NCI-H2171 treated with DMSO at 0.1 percent for 48 hours (cell line): ENCODE measurements at regions not wholly inside any gene's neighbourhood (a gene's known extent, or its start where the extent isn't known, plus 50 kb on each side); places are given as distances from the start of the nearest gene placed in this dataset.
"Not testable (repeated sequence)": the region's sequence is repeated elsewhere in the genome, so short reads cannot be mapped to it uniquely, and the experiment has no call there.

Experiments used
- DNase-seq: peaks from one replicate; lab custom pipeline; 2025; lab: John Stamatoyannopoulos, UW

GRCh38 chr2:235402422-235402821, 91.4 kb upstream of the AGAP1 start:
- no peak for DNase-seq

DNA sequence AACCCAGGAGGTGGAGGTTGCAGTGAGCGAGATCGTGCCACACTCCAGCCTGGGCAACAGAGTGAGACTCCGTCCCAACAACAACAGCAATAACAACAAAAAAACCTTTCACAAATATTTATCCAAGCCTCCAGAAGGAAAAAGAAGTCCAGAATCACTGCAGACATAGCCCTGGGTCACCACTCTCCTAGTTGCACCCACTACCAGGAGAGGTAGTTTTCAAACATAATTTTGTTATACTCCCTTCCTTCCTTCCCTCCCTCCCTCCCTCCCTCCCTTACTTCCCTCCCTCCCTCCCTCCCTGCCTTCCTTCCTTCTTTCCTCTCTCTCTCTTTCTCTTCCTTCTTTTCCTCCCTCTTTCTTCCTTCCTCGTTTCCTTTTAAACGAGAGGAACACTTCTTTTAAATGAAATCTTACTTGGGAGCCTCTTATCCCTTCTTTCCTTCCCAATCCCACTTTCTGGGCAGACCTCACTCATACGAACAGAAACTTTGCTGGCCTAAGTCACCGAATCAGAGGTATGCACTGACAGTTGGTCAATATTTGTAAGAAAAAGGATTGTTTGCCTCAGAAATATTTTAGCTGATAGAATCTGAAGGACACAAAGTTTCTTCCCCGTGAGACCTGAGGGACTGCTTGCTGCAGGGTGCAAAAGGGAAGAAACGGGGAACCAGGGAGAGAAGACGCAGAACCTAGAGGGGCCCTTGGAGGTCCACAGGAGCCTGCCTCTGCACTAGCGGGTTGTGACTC, 88.1 kb upstream of the AGAP1 start:
- DNase-seq = no peak

GRCh38 chr2:235406430-235406829, 87.4 kb upstream of the AGAP1 start:
- DNase-seq = no peak

DNA sequence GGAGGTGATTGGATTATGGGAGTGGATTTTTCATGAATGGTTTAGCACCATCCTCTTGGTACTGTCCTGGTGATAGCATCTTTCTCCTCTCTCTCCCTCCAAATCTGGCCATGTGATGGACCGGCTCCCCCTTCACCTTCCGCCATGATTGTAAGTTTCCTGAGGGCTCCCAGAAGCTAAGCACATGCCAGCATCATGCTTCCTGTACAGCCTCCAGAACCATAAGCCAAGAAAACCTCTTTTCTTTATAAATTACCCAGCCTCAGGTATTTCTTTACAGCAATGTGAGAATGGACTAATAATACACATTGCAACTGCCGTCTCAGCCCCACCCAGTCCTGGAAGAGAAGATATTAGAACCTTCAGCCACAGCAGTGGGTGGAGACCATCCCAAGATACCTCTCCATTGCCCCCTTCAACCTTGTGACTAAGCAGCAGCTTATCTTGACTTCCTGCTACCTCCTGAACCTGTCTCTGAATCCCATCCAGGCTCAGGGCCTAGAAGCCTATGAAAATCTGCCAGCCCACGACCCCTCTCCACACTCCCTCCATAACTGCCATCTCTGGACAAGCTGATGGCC, 81.8 kb upstream of the AGAP1 start:
- DNase-seq = no peak

GRCh38 chr2:235413064-235413463, 80.8 kb upstream of the AGAP1 start:
- no peak for DNase-seq

DNA sequence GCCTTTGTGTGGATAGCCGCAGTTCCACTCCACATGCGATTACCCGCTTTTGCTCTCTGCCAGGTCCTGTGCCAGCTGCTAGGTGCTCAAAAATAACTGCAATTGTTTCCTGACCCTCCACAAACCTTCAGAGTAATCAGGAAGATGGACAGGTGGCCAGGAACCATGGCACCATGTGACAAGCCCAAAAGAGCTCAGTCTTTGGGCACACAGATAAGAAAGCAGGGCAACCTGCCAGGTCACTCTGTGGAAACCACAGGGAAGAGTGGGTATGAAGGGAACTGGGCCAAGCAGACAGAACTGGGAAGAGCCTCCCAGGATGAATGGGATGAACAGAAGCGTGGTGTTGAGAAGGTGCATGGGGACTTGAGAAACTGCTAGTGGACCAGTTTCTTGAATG, 79.4 kb upstream of the AGAP1 start:
- DNase-seq = no peak

DNA sequence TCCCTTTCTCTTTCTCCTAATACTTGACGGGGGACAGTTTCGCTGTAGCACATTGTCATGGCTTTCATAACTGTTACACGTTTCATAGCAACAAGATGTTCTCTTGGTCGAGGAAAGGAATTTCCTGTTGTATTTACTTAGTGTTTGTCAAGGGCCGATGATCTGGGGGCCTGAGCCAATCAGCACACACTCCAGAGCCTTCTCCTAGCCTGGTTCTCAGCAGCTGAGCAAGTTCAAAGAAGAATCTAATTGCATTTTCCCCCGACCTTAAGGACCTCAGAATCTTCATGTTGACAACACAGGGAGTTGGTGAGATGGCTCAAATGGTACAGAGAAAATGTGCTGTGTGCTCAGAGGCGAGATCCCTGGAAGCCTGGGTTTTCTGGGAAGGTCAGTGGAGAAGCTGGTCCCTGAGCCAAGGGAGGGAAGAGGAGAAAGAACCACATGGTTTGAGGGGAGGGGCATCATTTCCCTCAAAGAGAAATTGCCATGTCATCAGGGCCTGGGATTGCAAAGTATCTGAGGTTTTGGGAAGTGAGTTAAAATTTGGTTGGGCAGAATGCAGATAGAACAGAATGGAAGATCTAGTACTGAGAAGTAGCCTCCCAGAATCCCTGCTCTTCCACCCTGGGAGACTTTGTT, 76.9 kb upstream of the AGAP1 start:
- DNase-seq = no peak

GRCh38 chr2:235418918-235419317, 74.9 kb upstream of the AGAP1 start:
- peak; percentile 31 for DNase-seq

GRCh38 chr2:235419996-235420395, 73.8 kb upstream of the AGAP1 start:
- DNase-seq = no peak

- DNase-seq = no peak
Observed at GRCh38 chr2:235421618-235422017, 72.2 kb upstream of the AGAP1 start.

GRCh38 chr2:235430366-235431083, 63.3 kb upstream of the AGAP1 start:
- DNase-seq = no peak

DNA sequence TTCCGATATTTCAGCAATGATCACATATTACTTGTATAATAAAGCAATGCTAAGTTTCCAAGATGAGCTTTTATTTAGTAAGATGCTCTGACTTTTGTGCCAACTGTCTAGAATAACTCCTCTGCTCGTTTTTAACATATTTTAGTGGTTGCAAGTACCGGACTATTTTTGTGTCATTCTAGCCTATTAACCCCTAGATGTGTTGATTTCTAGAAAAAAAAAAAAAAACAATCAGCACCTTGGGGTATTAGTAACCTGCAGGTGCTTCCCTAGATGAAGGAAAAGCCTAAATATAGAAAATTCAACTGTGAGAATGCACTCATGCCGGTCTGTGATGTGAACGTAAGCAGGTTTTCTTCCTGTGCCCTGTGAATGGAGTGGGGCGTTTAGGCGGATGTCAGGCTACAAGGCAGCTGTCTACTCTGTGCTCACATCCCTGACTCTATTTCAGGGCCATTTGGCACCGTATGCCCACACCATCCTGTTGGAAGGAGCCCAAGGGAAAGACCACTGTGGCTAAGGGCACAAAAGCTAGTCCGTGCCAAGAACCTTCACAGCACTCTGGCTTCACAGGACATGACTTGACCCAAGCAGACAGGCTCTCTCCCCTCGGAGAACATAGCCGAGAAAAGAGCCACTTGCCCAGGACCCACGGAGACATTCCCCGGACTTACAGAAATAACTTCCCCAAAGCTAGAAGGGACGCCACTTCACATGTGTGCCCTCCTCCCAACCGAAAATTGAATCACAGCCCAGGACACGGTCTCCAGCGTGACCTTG, 60.9 kb upstream of the AGAP1 start:
- no peak for DNase-seq

- DNase-seq = no peak
Observed at GRCh38 chr2:235433860-235434259, 60.0 kb upstream of the AGAP1 start.

DNA sequence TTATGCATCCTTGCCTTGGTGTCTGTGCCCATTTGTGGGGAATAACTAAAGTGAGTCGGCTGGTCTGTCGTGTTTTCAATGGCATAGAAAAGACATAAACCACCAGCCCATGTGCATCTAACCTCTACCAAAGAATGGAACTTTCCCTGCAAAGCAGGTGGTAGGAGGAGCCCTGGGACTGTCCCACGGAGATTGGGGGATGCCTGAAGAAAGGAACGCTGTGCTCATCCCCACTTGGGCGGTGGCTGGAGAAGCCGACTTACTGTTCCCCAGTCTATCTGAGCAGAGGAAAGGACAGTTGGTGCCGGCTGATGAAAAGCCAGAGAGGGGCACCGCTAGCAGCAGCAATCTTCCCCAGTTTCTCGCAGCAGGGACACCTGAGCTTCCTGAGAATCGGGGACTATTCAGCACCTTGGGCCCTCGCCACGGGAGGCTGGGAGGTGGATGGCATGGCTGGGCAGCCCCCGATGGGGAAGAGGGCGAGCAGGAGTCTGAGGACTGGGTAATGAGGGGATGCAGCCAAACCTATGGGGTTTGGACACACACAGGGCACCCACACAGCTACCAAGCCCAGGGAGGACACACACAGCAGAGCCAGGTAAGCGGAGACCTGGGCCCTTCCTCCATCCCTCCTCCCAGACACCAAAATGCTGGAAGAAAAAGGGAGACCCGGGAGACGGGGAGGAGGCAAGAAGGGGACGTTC, 53.7 kb upstream of the AGAP1 start:
- no peak for DNase-seq

DNA sequence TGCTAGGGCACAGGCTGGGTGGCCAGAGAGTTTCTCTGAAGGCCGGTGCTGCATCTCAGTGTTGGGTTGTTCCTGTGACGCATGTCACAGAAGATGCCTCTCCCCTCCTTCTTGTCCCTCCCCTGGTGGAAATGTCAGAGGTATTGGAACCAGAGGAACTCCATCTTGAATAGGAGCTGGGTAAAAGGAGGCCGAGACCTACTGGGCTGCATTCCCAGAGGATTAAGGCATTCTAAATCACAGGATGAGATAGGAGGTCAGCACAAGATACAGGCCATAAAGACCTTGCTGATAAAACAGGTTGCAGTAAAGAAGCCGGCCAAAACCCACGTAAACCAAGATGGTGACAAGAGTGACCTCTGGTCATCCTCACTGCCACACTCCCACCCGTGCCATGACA, 50.3 kb upstream of the AGAP1 start:
- not testable (repeated sequence) for DNase-seq
